NCI-H345 treated with DMSO at 0.1 percent for 48 hours (cell line): ENCODE measurements at regions not wholly inside any gene's neighbourhood (a gene's known extent, or its start where the extent isn't known, plus 50 kb on each side); places are given as distances from the start of the nearest gene placed in this dataset.
A peak's percentile ranks its signal among the peaks of the same experiment; 100 is the strongest.

ENCODE experiments used
- DNase-seq: peaks from one replicate; lab custom pipeline; 2025; ENCODE audit not compliant: unreplicated experiment; lab: John Stamatoyannopoulos, UW

DNA sequence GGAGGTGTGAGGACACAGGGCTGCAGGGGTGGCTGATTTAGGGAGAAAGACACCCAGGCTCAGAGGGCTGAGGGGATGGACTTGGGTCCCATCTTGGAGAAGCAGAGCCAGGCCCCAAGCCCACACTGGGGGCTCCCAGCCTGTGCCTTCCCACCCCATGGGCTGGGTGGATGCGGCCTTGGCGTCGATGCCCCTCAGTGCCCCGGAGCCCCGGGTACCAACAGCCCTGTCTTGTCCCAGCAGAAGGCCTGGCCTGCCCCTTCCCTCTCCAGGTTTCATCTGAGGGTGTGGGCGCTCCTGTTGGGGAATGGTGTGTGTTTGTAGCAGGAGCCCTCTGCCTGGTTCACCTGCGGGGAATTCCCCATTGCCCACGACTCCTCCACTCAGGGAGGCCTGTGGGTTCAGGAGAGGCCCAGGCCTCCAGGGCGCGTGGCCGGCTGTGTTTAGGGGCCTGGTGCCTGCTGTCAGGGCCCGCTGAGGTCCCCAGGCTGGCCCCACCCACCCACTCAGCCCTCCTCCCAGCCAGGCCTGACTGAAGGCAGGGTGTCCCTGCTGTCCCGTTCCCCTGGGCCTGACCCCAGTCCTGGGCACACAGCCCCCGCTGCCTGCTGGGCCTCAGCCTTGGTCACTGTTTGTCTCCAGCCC, 51.1 kb upstream of the BEGAIN start:
- DNase-seq = no peak

- no peak for DNase-seq
These were observed 52.1 kb upstream of the BEGAIN start for GRCh38 chr14:100639280-100639679.

DNA sequence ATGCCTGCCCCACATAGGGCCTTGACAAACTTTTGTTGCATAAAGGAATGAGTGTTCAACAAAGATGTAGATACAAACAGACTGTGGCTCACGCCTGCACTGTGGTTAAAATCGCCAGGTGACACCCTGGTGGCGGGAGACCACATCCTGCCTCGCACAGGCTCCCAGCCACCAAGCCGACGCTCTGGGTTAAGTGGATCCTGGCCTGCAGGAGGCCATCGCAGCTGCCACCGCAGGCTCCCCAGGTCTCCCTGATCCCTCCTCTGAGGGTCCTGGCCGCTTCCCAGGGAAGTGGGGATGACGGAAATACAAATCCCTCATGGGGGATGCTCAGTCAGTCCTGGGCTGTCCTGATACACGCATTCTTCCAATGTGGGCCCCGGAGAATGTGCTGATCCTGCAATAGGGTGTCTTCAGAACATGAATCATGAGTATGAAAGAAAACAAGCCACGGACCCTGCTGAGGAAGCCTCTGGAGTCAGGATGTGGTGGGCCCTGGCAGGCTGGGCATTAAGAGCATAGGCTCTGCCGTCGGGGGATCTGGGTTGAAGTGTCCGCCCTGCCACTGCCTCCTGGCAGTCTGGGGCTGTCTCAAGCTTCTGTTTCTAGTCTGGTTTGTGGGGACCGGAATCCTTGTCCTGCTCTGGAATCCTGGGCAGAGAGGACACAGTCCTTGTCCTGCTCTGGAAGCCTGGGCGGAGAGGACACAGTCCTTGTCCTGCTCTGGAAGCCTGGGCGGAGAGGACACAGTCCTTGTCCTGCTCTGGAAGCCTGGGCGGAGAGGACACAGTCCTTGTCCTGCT, 53.5 kb upstream of the BEGAIN start:
- DNase-seq = no peak

- DNase-seq = no peak
These were observed 54.1 kb upstream of the BEGAIN start for GRCh38 chr14:100641274-100641860.

DNA sequence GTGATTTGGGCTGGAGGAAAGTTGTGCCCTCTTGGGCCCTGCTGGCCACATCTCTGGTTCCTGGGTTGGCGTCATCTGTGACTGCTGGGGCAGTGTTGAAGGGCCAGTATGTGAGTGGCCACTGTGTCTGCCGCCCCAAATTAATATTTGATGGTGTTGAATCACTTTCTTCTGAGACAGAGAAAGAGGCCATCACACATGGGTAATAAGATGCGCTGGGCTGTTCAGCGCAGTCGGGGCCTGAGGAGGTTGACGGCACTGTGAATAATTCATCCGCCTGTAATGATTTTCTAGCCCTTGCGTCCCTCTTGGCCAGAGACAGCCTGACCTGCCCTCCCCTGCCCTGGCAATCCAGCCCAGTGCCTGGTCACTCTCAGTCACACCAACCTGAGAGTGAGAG, 56.2 kb upstream of the BEGAIN start:
- no peak for DNase-seq

DNA sequence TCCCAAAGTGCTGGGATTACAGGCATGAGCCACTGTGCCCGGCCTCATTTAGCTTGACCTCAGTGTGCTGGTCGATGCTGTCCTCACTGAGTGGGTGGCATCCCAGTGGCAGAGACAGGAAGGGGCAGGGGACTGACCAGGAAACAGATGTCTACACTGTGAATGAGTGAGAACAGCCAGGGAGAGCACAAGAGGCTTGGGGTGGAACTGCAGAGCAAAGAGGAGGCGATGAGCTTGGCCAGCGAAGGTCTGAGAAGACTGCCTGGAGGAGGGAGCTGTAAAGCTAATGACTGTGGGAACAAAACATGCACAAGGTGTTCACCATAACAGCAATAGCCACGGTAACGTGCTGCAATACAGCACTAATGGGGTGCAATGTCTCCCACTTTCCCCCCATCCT, 57.2 kb upstream of the BEGAIN start:
- DNase-seq = no peak

- DNase-seq = no peak
These were observed 57.6 kb upstream of the BEGAIN start for GRCh38 chr14:100644784-100645183.

DNA sequence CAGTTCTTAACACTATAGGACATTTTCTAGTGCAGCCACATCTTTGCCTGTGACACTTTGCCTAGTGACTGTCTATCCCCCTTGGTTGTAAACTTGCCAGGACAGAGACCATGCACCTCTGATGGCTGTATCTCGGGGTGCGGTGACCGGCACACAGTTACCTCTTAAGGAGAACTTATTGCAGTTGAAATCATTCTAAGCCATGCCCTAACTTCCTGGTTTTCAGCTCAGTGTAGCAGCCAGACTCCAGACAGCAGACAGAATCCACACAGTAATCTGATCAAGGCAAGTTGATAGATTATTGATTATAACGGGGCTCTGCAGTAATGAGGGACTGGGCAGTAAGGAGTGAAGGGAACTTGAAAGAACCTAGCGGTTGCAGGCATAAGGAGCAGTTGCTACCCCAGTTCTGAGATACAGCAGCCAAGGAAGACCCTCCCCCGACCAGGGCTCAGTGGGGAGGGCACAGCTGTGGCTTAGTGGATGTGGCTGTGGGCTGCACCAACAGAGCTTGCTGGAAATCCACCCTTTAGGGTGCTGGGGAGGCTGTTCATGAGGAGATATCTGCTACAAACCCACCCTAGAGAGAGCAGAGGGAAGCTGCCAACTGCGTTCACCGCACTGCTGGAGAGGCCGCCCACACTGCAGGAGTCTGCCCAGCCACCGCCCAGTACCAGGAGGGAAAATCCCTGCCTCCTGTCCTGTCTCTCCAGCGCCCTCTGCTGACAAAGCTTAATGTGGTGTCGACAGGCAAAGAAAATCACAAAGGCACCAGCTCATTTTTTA, 58.2 kb upstream of the BEGAIN start:
- peak; percentile 27 for DNase-seq

- DNase-seq = no peak
These were observed 58.7 kb upstream of the BEGAIN start for GRCh38 chr14:100645982-100646314.

DNA sequence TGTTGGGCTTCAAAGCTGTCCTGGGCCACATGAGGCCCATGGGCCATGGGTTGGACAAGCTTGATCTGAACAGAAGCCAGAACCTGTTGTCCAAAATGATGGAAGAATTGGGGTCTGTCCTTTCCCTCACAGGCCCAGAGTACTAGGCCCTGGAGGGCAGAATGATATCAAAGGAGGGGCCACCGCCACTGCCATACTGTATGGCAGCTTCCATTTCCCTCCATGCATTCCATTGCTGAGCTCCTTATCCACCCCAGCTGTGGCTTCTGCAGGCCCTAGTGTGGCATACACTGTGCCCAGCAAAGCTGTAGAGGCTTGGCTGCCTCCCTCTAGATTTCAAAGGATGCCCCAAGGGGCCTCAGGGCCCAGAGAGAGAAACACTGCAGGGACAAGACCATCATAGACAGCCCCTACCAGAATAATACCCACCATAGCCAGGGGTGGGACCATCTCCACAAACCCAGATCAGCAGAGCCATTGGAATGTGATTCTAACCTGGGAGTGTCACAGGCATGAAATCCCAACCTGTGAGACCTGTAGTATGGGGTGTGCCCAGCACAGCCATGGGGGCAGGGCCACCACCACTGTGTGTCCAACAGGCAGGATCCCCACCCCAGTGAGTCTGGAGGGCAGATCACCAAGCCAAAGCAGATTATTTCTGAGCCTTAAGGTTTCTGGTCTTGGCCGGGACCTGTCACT, 61.4 kb upstream of the BEGAIN start:
- no peak for DNase-seq

DNA sequence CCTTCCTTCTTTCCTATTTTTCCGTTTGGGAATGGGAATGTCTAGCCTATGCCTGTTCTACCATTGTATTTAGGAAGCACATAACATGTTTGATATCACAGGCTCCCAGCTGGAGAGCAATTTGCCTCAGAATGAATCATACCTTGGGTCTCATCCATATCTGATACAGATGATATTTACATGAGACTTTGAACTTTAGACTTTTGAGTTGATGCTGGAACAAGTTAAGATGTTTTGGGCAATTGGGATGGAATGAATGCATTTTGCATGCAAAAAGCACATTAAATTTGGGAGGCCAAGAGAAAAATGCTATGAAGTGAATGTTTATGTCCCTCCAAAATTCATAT, 61.9 kb upstream of the BEGAIN start:
- DNase-seq = no peak

DNA sequence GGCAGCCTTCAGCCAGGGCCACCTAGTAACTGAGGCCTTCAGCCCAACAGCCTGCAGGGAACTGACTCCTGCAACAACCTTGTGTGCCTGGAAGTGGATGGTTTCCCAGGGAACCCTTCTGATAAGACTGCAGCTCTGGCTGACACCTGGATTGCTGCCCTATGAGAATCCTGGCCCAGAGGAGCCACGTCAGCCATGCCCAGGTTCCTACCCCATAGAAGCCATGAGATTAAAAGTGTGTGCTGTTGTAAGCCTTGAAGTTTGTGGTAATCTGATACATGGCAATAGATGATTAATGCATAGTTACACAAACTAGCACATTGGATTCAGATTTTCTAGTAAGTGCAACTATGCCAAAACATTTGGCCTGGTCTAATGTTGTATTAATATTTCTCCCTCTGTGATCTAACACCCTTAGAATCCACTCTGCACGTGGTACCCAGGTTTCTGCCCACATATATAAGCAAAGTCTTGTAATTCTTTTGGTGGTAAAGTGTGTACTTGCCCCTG, 64.8 kb upstream of the BEGAIN start:
- DNase-seq = no peak

GRCh38 chr14:100652744-100653143, 65.5 kb upstream of the BEGAIN start:
- no peak for DNase-seq

GRCh38 chr14:100653409-100653808, 66.2 kb upstream of the BEGAIN start:
- DNase-seq = no peak

DNA sequence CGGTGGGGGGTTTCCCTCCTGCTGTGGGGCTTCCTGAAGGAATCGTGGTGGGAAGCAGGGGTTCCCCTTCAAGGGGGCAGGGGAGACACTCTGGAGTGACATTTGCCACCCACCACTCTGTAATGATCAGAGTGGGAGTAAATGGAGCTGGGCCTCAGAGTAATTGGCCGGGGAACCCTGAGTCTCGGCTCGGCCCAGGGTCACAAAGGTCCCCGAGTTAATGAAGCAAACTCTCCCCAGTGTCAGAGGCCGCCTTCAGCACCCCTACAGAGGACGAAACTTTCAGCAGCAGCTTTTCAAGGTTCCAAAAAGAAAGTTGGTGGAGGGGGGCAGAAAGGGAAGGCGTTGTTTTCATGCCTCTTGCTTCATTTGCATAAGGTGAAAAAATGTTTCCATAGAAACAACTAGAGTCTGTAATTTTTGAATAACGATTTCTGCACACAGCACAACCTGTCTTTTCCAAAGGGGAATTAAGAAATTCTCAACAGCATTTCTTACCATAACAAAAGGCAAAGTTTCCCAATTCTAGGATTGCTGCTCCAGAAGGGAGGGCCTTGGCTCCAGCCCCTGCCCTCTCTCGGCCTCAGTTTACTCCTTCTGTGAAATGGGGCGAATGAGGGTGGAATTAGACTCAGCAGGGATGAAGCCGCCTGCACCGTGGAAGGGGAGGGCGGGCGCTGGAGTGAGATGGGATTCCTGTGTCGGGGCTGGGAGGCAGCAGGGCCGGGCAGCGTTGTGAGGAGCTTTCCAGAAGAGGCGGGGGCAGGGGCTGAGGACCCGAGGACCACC, 67.0 kb upstream of the BEGAIN start:
- DNase-seq = no peak

DNA sequence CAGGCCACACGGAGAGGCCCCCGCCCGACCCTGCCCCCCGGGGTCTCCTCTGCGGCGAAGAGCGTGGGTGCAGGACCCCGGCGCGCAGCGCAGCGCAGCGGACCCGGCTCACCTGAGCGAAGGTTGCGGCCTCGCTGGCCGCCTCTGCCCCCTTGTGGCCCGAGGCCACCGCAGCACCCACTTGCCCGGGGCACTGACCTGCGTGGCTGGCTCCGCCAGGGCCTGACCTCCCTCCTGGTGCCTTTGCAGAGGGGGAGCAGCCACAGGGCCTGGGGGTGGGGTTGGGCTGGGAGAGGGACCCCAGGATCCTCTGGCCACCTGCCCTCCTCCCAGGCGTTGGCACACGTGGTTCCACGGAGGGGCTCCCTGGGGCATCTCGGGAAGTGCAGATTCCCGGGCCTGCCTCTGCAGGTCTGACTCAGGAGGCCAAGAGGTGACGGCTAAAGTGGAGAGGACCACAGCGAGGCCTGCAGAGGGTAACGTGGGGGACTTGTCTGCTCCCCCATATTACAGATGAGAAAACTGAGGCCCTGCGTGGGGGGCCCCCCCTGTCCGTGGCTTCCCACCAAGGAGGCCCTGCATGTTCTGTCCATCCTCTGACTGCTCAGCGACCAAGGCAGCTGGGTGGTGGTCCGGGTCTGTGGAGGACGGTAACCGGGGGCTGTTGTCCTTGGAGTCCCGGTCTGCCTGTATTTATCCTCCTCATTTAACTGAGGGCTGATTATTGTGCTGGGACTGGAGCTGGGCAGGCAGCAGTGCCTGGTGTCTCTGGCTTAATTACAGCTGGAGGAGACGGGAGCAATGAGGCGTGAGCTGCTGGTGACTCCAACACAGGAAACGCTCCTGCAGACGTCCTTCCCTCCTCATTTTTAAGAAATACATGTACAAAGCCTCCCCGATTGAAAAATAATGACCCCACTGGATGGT, 67.9 kb upstream of the BEGAIN start:
- no peak for DNase-seq

- no peak for DNase-seq
These were observed 68.5 kb upstream of the BEGAIN start for GRCh38 chr14:100655741-100656085.

GRCh38 chr14:100656996-100657395, 69.7 kb upstream of the DLK1 start:
- no peak for DNase-seq

DNA sequence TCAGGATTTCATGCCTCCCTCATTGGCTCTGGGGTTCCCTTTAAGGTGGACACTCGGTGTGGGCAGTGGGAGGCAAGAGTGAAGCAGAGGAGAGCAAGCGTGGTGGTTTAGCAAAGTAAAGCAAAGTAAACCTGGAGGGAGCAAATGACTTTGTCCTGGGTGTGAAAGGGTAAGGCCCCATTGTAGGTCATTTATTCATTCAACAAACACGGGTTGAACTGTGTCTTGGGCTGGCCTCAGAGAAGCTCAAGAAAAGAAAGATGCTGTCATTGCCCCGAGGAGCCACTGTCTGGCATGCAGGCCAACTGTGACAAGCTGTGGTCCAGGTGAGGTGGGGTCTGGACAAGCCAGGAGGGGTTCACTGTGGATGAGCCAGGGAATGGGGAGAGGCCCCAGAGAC, 68.9 kb upstream of the DLK1 start:
- no peak for DNase-seq
